GM21447 (cell line): ENCODE measurements at regions not wholly inside any gene's neighbourhood (a gene's known extent, or its start where the extent isn't known, plus 50 kb on each side); places are given as distances from the start of the nearest gene placed in this dataset.
"Not testable (repeated sequence)": the region's sequence is repeated elsewhere in the genome, so short reads cannot be mapped to it uniquely, and the experiment has no call there.

ENCODE experiments used
- ATAC-seq: cut with Tn5 transposase; IDR thresholded peaks from one replicate; pipeline ENCODE4 v1.9.1; 2021; ENCODE audit not compliant: unreplicated experiment

DNA sequence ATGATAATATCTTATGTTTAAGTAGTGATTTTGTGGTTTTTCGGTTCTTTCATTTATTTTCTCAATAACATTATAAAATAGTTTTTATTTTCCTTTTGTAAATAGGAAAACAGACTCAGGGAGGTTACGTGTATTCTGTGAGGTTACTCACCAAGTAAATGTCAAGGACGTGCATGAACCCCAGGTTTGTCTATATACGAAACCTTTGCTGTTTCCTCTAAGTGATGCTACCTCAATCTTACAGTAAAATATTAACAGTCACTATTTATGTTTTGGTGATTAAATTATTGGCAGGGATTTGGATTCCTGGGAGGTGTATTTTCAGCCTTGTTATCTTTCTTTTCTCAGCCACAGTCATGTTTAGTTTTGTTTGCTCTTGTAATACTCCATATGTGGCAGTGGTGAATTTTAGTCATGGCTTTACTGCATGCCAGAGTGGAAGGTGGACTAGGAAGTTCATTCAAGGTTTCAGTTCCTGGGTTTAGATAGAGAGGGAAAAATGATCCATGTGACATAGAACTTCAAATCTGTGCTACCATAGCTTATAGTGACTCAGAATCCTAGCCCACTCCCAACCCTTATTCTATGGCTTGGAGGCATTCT is 139.9 kb downstream of the ARL4A start:
- no peak for ATAC-seq

DNA sequence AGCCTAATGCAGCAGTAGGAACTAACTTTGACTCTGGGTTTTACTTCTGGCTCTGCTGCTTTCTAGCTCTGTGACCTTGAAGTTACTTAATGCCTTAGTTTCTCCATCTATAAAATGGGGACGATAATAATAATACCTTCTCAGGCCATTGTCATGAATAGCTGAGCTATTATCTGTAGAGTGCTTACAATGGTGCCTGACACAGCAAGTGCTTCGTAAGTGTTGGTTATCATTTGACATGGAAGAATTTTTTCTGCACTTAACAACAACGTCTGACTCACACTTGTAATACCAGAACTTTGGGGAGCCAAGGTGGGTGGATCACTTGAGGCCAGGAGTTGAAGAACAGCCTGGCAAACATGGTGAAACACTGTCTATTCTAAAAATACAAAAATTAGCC is 140.5 kb downstream of the ARL4A start:
- ATAC-seq: no peak

DNA sequence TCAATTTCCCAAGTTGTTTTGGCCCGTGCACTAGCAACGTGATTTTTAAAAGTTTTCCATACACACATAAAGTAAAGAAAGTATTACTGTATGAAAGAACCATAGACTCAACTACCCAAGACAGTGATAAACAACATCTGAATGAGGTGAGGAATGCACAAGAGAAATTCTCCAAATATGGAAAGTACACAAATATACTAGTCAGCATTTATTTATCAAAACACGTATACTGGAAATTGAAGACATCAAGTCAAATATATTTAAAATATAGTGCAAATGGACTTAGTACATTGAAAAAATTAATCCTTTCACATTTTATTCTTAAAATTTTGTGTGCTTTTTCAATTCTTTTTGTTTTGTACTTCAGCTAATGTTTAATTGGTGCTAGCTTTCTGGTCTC is 143.6 kb downstream of the ARL4A start:
- no peak for ATAC-seq

DNA sequence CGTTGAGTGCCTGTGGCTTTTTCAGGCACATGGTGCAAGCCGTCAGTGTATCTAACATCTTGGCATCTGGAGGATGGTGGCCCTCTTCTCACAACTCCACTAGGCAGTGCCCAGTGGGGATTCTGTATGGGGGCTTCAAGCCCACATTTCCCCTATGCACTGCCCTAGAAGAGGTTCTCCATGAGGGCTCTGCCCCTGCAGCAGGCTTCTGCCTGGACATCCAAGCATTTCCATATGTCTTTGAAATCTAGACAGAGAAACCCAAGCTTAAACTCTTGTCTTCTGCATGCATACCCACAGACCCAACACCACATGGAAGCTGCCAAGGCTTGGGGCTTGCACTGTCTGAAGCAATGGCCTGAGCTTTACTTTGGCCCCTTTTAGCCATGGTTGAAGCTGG is 146.4 kb downstream of the ARL4A start:
- no peak for ATAC-seq

DNA sequence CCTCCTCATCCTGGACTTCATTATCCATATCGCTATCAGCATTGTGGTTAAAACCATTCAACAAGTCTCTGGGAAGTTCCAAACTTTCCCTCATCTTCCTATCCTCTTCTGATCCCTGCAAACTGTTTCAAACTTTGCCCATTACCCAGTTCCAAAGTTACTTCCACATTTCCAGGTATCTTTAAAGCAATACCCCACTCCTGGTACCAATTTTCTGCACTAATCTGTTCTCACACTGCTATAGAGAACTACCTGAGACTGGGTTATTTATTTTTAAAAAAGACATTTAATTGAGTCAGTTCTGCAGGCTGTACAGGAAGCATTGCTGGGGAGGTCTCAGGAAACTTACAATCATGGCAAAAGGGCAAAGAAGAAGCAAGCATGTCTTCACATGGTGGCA is 147.3 kb downstream of the ARL4A start:
- no peak for ATAC-seq

DNA sequence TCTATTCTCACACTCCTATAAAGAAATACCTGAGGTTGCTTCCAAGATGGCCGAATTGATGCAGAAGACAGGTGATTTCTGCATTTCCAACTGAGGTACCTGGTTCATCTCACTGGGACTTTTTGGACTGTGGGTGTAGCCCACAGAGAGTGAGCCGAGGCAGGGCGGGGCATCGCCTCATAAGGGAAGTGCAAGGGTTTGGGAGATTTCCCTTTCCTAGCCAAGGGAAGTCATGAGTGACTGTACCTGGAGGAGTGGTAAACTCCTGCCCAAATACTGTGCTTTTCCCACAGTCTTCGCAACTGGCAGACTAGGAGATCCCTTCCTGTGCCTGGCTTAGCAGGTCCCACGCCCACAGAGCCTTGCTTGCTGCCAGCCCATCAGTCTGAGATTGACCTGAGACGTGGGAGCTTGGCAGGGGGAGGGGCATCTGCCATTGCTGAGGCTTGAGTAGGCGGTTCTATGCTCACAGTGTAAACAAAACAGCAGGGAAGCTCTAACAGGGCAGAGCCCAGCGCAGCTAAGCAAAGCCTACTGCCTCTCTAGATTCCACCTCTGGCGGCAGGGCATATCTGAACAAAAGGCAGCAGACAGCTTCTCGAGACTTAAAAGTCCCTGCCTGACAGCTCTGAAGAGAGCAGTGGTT is 152.2 kb downstream of the ARL4A start:
- ATAC-seq: no peak

DNA sequence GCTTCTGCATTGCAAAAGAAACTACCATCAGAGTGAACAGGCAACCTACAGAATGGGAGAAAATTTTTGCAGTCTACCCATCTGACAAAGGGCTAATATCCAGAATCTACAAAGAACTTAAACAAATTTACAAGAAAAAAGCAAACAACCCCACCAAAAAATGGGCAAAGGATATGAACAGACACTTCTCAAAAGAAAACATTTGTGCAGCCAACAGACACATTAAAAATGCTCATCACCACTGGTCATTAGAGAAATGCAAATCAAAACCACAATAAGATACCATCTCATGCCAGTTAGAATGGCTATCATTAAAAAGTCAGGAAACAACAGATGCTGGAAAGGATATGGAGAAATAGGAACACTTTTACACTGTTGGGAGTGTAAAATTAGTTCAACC is 157.3 kb downstream of the ARL4A start:
- ATAC-seq: not testable (repeated sequence)

DNA sequence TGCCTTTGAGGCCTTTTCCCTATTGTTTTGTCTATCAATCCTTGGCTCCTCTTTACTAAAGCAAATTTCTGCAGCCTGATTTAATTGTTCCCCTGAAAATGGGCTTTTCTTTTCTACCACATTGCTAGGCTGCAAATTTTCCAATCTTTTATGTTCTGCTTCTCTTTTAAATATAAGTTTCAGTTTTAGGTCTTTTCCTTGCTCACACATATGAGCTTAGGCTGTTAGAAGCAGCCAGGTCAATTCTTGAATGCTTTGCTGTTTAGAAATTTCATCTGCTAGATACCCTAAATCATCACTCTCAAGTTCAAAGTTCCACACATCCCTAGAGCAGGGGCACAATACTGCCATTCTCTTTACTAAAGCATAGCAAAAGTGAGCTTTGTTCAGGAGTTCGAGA is 159.6 kb downstream of the ARL4A start:
- no peak for ATAC-seq

DNA sequence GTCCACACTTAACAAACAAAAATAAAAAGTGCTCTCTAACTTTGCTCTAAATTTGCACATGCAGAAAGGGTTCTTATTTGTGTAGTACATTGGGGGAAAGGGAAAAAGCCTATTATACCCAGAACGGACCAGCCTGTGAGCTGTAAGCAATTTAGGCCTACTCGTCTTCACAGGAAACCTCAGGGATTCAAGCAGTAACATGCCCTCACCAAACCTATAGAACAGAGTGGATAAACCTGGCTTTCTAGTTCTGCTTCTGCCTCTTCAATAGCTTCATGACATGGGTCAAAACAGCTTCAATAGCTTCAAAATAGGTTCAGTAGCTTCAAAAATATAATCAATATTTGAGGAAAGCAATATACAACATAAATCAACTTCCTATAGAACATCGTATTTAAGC is 163.7 kb downstream of the ARL4A start:
- no peak for ATAC-seq

DNA sequence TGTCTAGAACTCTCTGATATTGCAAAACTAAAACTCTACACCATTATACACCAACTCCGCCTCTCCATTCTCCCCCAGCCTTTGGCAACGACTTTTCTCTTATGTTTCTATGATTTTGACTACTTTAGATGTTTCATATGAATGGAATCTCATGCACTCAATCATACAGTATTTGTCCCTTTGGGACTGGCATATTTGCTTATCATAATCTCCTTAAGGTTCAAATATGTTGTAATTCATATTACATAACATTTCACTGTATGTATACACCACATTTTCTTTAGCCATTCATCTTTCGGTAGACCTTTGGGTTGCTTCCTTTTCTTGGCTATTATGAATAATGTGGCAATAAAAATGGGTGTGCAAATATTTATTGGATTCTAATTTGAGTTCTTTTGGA is 164.4 kb downstream of the ARL4A start:
- no peak for ATAC-seq

DNA sequence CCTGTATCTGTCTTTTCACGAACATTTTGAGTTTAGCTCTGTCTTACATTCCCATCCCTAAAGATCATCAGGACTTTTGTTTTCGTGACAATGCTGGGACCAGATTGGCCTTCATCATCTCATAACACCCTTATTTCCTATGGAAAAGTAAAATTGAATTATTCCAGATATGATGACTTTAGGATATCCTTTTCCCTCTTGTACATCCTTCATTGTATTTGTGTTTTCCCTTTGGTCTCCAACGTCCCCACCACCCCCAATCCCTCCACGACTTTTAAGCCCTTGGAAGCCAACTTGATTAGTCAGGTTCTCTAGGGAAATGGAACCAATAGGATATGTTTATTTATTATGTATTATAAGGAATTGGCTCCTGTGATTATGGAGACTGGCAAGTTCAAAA is 167.6 kb downstream of the ARL4A start:
- no peak for ATAC-seq

DNA sequence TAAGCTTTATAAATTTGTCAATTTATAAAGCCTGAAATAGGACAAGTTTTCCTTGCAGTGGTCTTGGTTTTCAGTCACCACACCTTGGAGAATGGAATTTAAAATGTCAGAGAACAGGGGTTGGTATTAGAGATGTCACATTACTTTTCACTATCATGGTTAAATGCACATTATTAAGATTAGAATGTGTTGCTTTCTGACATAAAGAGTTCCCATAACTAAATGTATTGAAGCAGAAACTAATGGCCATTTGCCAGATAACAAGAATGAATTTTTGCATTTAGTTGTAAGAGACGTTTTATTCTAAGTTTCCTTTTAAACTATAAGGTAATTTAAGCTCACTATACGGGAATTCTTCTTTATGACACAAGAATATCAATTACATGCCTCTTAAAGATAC is 172.3 kb downstream of the ARL4A start:
- ATAC-seq: no peak

DNA sequence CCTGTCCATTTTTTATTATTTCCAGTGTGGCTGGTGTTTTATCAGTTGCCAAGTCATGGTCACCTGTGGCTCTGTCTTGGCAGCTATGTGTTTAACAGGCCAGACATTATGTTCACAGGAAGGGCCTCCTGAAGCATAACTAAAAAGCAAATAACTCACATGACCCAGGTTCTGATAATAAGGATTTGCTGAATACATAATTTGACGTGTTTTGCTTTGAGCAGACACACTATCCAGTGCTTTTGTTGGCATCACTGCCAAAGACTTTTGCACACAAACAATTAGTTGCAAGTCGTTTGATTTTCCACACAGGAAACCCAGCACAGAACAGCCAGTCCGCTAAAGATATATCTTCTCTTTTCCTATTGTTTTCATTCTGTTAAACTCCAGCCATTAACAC is 173.6 kb downstream of the ARL4A start:
- ATAC-seq: no peak

DNA sequence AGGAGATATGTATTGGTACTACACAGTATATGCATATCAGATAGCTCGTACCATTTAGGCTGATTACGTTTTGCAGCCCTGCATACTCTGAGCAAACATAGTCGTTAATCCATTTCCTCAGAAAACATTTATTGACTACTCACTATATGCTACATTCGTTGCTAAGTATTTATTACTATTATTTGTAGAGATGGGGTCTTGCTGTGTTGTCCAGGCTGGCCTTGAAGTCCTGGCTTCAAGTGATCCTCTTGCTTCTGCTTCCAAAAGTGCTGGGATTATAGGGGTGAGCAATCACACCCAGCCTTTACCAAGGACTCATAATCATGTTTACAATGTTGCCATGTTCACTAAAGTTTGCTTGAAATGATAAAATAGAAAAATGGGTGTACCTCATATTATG is 174.7 kb downstream of the ARL4A start:
- ATAC-seq: no peak

DNA sequence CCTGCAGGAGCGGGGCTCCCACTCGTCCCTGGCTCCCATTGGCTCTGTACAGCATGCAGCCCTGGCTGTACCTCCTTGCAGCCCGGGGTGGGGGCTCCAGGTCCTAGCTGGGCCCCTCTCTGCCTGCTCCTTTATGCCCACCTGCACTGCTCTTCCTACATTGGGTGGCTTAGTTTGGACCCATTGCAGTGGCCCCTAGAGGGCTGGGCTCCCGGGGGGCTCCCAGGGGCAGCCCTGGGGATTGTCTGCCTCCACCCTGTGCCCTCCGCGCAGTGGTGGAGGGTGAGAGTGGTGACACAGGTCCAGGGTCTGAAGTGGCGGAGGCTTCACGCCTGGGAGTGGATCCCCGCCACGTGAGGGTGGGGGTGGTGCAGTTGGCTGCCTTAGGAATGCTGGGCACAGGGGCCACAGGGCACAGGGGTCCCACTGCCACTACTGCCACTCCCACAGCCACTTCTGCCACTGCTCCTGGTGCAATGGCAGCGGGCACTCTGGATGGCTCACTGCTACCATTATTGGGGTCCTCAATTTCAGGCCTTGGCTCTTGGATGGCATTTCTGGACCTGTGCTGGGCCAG is 177.1 kb downstream of the ARL4A start:
- ATAC-seq: no peak

DNA sequence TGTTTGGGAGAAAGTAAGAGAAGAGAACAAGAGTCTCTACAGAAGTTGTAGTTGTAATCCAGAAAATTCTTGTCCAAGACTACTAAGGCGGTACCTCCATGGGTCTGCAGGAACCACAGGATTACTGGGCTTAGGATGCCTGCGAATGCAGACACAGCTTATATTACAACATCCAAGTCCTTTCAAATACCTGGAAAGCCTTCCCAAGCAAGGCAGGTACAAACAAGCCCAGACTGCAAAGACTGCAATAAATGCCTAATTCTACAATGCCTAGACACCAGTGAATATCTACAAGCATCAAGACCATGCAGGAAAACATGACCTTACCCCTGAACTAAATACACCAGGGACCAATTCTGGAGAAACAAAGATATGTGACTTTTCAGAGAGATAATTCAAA is 178.2 kb downstream of the ARL4A start:
- ATAC-seq: no peak

DNA sequence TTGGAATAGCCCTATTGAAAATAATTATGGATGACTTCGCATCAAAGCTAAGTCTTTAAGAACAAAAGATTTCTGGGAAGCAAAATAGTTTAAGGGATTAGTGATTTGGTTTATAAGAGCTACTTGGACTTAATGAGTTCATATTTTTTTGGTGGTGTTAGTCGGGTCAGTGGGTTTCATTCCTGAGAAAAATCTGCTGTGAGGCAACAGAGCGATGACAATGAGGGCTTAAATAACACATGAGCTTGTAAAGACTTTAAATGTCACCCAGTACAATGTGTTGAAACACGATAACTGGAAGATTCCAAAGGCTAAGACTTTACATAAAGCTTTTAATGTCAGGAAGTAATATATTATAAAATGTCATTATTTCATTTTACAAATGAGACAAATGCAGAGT is 178.8 kb downstream of the ARL4A start:
- no peak for ATAC-seq

DNA sequence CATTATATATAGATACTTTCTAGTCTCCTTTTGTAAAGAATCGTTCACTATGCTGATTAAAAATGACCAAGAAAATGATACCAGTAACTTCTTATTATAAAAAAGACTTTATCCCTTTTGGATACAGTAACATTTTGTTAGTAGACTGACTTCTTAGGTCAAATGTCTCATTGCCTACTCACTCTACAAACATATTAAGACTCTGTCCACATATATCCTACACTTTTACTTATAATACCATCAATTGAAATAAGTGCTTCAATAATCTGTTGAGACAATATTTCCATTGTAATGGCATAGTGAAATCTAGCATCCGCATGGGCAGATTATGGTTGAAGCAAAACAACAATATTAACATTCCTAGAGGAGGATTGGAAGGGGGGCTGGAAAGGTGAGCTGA is 180.6 kb downstream of the ARL4A start:
- no peak for ATAC-seq

DNA sequence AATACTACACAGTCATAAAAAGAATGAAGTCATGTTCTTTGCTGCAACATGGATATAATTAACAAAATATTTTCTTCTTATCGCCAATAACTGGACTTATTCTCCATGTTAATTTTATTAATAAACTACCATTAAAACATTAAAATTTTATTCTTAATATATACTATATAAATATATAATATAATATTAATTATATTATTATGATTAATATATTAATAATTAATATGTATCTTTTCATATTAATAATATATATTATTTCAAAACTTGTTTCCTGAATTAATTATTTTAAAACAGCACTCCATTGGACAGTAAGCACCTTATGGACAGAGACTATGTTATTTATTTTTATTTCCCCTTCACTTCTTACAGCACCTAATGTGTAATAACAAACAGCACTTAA is 182.8 kb downstream of the ARL4A start:
- ATAC-seq: no peak

DNA sequence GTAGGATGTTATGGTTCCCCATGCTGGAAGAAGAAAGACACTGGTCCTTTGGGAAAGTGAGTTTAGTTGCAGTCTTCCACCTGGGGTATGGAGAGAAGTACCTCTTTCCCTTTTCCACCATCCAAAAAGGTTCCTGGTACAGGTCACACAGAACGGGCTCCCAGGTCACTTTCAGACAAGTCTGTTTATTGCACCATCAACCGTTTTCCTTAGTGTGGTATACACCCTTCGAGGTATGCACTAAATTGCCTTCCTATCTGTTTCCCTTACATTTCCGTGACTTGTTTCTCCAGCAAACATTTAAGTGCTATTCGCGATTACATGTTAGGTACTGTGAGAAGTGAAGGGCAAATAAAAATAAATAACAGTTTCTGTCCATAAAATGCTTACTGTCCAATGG is 185.1 kb downstream of the ARL4A start:
- no peak for ATAC-seq

DNA sequence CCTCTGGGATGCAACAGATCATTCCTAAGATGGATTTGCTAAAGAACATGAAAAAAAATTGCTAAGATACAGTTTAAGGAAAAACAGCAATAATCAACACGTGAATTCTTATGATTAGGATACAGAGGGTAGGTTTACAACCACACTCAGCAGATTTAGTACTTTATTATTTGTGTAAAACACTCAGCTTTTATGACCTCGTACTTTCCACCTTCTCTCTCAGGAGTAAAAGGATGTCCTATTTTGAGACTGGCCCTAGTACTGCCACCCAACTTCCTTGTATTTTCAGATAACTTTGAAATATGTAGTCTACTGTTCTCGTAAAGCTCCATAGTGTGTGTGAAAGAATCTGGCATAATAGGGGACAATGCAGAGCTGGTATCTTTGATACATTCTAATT is 186.1 kb downstream of the ARL4A start:
- ATAC-seq: no peak

DNA sequence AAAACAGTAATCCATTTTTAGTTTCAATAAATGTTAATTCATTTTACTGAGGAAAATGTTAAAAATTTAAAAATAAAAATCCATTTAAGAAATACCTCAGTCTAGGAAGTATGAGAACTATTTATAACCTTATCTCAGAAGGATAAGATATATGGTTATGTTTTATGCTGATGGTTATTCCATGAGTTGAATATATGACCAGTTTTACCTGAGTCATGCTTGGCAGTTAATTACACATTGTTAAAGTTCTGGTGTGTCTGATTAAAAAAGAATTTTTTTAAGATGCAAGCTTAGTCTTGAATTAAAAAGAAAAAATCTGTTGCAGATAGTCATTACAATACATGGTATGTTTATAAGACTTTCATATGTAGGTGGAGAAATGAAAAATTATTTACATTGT is 191.7 kb downstream of the ARL4A start:
- ATAC-seq: no peak

DNA sequence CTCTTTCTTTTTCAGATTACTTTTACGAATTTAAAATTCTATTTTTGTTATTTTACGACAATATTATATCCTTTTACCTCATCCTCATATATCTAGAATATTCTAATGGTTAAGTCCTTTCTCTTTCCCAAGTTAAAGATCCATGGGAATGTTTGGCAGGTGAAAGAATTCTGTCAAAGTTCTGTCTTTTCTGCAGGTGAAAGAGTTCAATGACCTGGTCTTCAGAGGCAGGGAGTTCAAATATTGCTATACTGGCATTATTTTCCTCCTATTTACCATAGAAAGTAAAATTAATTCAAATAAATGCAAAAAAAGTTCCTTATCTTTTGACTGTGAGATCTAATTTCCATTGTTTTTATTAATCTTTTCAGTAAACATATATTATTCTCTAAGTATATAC is 194.3 kb downstream of the ARL4A start:
- no peak for ATAC-seq
